AG09319 (cell line): ENCODE measurements at regions not wholly inside any gene's neighbourhood (a gene's known extent, or its start where the extent isn't known, plus 50 kb on each side); places are given as distances from the start of the nearest gene placed in this dataset.

Experiments used
- DNase-seq: peaks from one replicate; pipeline ENCODE4 v3.0.0-alpha.2; 2010; ENCODE audit warnings: low read depth; ENCODE audit errors: extremely low read depth
- TF ChIP-seq, protein P1 (sequence below): IDR thresholded peaks from 2 replicates; pipeline ENCODE4 v1.5.1; 2011; ENCODE audit warnings: low read depth, mild to moderate bottlenecking, inconsistent platforms, low read length, moderate library complexity

DNA sequence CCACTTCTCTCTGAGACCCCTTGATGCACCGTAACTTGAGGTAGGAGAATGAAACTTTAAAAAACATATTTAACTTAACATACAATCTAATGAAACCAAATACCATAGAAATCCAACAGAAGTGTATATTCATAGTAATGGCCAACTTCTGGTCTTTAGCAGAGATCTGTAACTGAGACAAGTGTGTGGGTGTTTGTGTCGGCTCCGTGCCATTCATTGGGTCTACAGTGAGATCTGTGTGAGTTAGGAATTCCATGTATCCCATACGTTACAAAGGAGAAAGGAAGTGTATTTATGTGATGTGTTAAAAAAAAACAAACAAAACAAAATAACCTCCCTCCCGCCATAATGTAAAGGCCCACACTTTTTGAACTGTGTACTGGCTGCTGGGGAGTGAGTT is 348.0 kb upstream of the NR3C2 start:
- no peak for DNase-seq
- TF ChIP-seq, protein P1, sequence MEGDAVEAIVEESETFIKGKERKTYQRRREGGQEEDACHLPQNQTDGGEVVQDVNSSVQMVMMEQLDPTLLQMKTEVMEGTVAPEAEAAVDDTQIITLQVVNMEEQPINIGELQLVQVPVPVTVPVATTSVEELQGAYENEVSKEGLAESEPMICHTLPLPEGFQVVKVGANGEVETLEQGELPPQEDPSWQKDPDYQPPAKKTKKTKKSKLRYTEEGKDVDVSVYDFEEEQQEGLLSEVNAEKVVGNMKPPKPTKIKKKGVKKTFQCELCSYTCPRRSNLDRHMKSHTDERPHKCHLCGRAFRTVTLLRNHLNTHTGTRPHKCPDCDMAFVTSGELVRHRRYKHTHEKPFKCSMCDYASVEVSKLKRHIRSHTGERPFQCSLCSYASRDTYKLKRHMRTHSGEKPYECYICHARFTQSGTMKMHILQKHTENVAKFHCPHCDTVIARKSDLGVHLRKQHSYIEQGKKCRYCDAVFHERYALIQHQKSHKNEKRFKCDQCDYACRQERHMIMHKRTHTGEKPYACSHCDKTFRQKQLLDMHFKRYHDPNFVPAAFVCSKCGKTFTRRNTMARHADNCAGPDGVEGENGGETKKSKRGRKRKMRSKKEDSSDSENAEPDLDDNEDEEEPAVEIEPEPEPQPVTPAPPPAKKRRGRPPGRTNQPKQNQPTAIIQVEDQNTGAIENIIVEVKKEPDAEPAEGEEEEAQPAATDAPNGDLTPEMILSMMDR = no peak

DNA sequence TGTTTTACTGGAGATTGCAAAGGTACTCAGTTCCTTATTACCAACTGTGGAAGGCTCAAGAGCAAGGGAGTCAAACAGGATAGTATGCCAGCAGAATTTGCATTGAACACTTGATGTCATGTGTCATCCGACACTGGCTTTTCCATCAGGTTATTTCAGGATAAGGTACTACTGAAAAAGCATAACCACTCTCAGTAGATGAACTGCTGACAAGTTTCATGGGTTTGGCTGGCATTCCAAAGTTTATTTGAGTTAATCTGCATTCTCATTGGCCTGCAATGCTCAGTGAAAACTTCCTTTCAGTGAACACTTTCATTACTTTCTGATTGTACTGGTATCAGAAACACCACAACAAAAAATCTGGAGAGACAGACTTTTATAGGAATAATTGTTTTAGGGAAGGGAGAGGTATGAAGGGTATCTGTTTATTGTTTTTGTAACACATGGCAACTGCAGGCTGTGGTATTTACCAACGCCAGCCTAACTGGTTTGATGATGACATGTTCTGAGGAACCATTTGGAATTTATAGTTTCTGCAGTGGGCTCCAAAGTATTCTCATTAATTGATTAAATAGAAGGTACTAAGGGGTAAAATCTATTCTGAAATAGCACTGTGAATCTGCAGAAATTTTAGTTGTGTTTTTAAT is 345.7 kb upstream of the NR3C2 start:
- TF ChIP-seq, protein P1 = no peak
- no peak for DNase-seq

GRCh38 chr4:148787285-148787684 is 345.1 kb upstream of the NR3C2 start:
- TF ChIP-seq, protein P1 = no peak
- no peak for DNase-seq

- TF ChIP-seq, protein P1 = no peak
- DNase-seq = no peak
Observed at GRCh38 chr4:148786699-148787098, 344.5 kb upstream of the NR3C2 start.

GRCh38 chr4:148782284-148782683 is 340.1 kb upstream of the NR3C2 start:
- TF ChIP-seq, protein P1 = no peak
- no peak for DNase-seq

DNA sequence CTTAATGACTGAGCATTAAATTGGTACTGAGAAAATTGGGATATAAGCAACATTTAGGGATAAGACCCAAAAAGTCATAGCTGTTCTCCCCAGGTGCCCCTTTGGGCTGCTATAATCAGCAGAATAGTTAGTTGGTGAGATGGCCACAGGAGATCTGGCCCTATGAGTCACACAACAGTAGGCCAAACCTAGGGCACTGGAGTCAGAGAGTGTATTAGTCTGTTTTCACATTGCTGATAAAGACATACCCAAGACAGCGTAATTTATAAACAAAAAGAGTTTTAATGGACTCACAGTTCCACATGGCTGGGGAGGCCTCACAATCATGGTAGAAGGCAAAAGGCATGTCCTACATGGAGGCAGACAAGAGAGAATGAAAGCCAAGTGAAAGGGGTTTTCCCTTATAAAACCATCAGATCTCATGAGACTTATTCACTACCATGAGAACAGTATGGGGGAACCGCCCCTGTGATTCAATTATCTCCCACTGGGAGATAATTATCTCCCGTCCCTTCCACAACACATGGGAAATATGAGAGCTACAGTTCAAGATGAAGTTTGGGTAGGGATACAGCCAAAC is 338.3 kb upstream of the NR3C2 start:
- DNase-seq = no peak
- TF ChIP-seq, protein P1 = no peak

DNA sequence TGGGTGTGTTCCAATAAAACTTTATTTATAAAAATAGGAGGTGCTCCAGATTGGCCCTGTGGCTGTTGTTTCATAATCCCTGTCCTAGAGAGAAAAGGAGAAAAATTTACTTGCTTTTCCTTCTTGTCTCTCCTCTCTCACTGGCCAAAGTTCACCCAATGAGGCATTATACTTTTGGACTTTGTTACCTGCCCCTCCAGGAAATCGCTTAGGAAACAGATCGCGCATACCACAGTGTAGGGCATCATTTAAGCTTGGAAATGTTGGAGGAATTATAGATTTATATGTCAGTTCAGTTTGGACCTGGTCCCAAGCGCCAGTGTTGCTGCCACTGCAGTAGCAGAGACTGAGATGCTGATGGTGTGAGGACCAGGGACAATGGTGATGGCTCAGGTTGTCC is 337.6 kb upstream of the NR3C2 start:
- TF ChIP-seq, protein P1 = no peak
- no peak for DNase-seq
